Panc1 (cell line): ENCODE measurements at regions not wholly inside any gene's neighbourhood (a gene's known extent, or its start where the extent isn't known, plus 50 kb on each side); places are given as distances from the start of the nearest gene placed in this dataset.

Experiments
- CTCF ChIP-seq: fragments of 450-650 bp; IDR thresholded peaks from 2 replicates; pipeline ENCODE4 v1.5.1; 2017; ENCODE audit warnings: mild to moderate bottlenecking
- POLR2AphosphoS5 ChIP-seq: IDR thresholded peaks from 2 replicates; pipeline ENCODE4 v1.6.1; 2012; ENCODE audit warnings: mild to moderate bottlenecking, low read depth, low read length, moderate library complexity
- REST ChIP-seq, 2 experiments: IDR thresholded peaks; 2 replicates each; pipeline ENCODE4 v1.6.1; 2011 to 2012; ENCODE audit warnings: low read depth in 2 of 2, control low read depth in 1 of 2, low read length in 1 of 2, mild to moderate bottlenecking in 1 of 2, moderate library complexity in 1 of 2; ENCODE audit not compliant: insufficient read depth in 1 of 2
- SIN3A ChIP-seq: IDR thresholded peaks from 2 replicates; pipeline ENCODE4 v1.6.1; 2012; ENCODE audit warnings: low read depth, mild to moderate bottlenecking, low read length, moderate library complexity, borderline replicate concordance; ENCODE audit not compliant: insufficient read depth
- TCF7L2 ChIP-seq: IDR thresholded peaks from 2 replicates; pipeline ENCODE4 v1.6.1; 2011; ENCODE audit warnings: mild to moderate bottlenecking, low read depth, low read length, inconsistent platforms

- no peak for TF ChIP-seq CTCF
- no peak for TF ChIP-seq POLR2AphosphoS5
- no peak for TF ChIP-seq TCF7L2
- no peak for TF ChIP-seq SIN3A
- TF ChIP-seq REST (IDR thresholded peaks at IDR 0.05; ENCODE audit: insufficient read depth in 1 of 2, low read depth in 2 of 2, low read length in 1 of 2), result no peak
These were observed 64.6 kb upstream of the ZMYND8 start for GRCh38 chr20:47421076-47421475.
